Muscle layer of colon (tissue), 2 donors: ENCODE measurements at regions not wholly inside any gene's neighbourhood (a gene's known extent, or its start where the extent isn't known, plus 50 kb on each side); places are given as distances from the start of the nearest gene placed in this dataset.

ENCODE experiments used
- H3K27ac ChIP-seq: one replicate; pipeline ENCODE4 v1.7.0; 2013; ENCODE audit warnings: low read depth, mild to moderate bottlenecking, low read length, moderate library complexity
- H3K27me3 ChIP-seq, 2 donors: one replicate each; pipeline ENCODE4 v1.7.0; 2013; ENCODE audit warnings: low read length in 2 of 2, mild to moderate bottlenecking in 2 of 2; ENCODE audit not compliant: insufficient read depth in 2 of 2, control insufficient read depth in 1 of 2
- H3K36me3 ChIP-seq: one replicate; pipeline ENCODE4 v1.7.0; 2013; ENCODE audit warnings: mild to moderate bottlenecking, low read length; ENCODE audit not compliant: insufficient read depth
- H3K4me1 ChIP-seq: one replicate; pipeline ENCODE4 v1.7.0; 2013; ENCODE audit warnings: mild to moderate bottlenecking, low read length; ENCODE audit not compliant: insufficient read depth
- H3K4me3 ChIP-seq, 2 donors: one replicate each; pipeline ENCODE4 v1.7.0; 2013; ENCODE audit warnings: low read length in 2 of 2, low read depth in 1 of 2, mild to moderate bottlenecking in 1 of 2, moderate library complexity in 1 of 2
- H3K9ac ChIP-seq: one replicate; pipeline ENCODE4 v1.7.0; 2013; ENCODE audit warnings: low read length
- H3K9me3 ChIP-seq: one replicate; pipeline ENCODE4 v1.7.0; 2013; ENCODE audit warnings: mild to moderate bottlenecking, low read length
- donor health status: abdominal sarcoma.
- donor health status: Adenocarcinoma of cecum.

DNA sequence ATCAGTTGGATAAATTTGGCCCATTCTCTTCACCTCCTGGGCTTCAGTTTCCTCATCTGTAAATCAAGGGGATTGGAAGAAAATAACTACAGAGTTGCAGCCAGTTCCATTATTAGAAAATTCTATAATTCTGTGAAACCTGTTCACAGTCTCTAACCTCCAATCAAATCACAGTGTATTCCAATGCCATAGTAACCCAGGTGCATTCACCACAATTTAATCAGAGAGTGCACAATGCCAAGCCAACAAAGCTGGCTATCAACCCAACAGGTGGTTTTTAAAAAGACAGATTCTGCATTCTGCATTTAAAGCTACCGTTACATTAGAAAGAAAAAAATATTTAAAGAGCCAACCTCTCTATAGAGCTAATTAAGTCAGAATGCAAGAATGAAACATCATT lies 308.6 kb downstream of the RNF144A start:
- Histone ChIP-seq H3K4me1 (no peaks in the 10 kb centered on the region), H3K4me3 (no peak overlapping the region), H3K9ac (no peak overlapping the region), H3K36me3 (no peaks in the 10 kb centered on the region), H3K27ac (no peak overlapping the region), H3K27me3 (no peaks in the 10 kb centered on the region), H3K9me3 (no peaks in the 10 kb centered on the region)

DNA sequence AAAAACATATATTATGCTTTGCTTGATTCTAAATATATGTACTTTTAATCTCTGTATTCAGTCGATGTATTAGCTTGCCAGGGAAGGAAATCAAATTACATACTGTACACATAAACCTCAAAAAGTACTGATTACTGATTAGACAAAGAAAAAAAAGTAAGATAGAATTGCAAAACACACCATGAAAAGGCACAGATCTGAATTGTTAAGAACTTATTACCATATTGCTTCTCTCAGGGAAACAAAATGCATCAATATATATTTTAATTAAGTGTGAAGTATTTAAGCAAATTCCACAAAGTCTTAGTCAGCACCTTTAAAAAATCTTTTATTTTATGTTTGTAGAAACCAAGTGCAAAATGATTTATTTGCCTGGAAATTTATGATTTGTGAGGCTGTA lies 309.3 kb downstream of the RNF144A start:
- H3K4me3 ChIP-seq = no peak overlapping the region
- H3K27ac ChIP-seq = no peak overlapping the region
- H3K36me3 ChIP-seq = no peaks in the 10 kb centered on the region
- no peak overlapping the region for H3K9ac ChIP-seq
- no peaks in the 10 kb centered on the region for H3K27me3 ChIP-seq
- H3K9me3 ChIP-seq = no peaks in the 10 kb centered on the region
- H3K4me1 ChIP-seq = no peaks in the 10 kb centered on the region

DNA sequence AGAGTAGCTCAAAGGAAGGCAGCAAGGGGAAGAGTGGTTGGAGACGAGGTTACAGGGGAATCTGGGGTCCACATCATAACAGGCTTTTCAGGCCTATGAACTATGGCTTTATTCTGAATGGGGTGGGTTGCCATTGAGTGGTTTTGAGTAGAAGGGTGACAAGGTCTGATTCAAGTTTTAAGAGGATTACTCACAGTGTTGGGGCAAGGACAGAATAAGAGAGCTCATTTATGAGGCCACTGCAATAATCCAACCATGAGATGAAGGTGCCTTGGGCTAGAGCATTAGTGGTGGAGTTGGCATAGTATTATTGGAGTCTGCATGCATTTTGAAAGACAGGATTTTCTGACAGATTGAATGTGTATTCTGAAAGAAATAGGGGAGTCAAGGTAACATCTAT lies 315.9 kb downstream of the RNF144A start:
- no peaks in the 10 kb centered on the region for H3K9me3 ChIP-seq
- no peaks in the 10 kb centered on the region for H3K27me3 ChIP-seq
- no peaks in the 10 kb centered on the region for H3K4me1 ChIP-seq
- H3K9ac ChIP-seq = no peak overlapping the region
- H3K27ac ChIP-seq = no peak overlapping the region
- H3K36me3 ChIP-seq = no peaks in the 10 kb centered on the region
- no peak overlapping the region for H3K4me3 ChIP-seq

DNA sequence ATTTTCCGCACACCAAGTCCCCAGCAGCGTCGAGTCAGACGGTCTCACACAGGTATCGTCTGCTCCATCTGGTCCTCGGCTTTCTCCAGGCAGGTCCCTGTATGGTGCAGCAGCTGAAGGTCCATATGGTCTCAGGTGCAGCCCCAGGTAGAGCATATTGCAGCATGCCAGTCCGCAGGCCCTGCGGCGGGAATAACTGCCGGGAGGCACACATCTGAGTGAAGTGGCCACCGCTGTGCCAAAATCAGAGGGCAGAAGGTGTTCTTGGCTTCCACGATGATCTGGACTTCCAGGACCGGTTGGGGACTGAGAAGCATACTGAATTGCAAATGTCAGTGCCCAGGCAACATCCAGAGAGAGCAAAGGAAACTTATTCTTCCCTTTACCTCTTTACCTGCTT lies 320.3 kb downstream of the RNF144A start:
- Histone ChIP-seq H3K9ac (no peak overlapping the region), H3K36me3 (no peaks in the 10 kb centered on the region), H3K9me3 (no peaks in the 10 kb centered on the region), H3K27me3 (no peaks in the 10 kb centered on the region), H3K27ac (no peak overlapping the region), H3K4me3 (no peak overlapping the region), H3K4me1 (no peaks in the 10 kb centered on the region)

DNA sequence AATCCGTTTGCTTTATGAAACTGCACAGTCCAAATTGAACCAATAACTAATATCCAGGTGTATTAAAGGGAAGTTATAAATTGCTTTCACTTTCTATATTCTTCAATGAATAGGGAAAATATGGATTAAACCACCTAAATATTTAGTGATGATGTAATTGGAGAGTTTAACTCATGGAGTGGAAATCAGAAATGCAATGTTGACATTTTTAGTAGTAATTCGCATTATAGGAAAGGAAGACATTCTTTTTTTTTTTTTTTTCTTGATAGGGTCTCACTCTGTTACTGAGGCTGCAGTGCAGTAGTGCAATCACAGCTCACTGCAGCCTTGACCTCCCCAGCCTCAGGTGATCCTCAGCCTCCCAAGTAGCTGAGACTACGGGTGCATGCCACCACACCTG lies 321.9 kb downstream of the RNF144A start:
- no peaks in the 10 kb centered on the region for H3K4me1 ChIP-seq
- H3K4me3 ChIP-seq = no peak overlapping the region
- H3K27me3 ChIP-seq = no peaks in the 10 kb centered on the region
- H3K27ac ChIP-seq = no peak overlapping the region
- no peak overlapping the region for H3K9ac ChIP-seq
- no peaks in the 10 kb centered on the region for H3K9me3 ChIP-seq
- no peaks in the 10 kb centered on the region for H3K36me3 ChIP-seq

DNA sequence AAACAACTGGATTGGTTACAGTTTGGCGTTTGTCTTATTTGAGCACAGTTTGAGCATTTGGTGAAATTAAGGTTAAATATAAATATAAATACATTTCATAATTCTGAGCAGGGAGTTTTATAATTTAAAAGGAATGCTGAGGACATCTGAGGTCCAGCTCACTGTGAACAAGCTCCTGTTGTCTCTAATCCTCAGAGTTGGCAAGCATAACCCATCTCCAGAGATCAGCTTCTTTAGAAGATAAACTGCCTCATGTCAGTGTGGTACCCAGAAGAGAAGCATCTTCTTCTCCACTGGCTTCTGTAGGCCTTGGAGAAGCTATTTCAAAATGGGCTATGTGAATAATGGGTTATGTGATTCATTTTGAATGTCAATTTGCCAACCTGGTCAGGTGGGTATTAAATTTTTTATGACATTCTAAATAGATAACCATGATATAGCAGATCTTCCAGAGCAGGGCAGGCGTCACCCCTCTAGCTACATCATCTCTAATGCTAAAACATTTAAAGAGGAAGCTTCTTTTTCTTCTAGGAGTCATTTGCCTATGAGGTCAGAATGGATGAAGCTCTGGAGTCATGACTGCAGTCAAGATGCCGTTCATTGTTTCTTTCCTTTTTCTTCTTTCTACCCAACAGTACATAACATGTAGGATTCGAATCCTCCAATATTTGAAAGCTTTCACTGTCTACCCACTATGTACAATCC lies 324.0 kb downstream of the RNF144A start:
- Histone ChIP-seq H3K27me3 (no peaks in the 10 kb centered on the region), H3K27ac (no peak overlapping the region), H3K9me3 (no peaks in the 10 kb centered on the region), H3K9ac (no peak overlapping the region), H3K36me3 (no peaks in the 10 kb centered on the region), H3K4me3 (no peak overlapping the region), H3K4me1 (no peaks in the 10 kb centered on the region)

DNA sequence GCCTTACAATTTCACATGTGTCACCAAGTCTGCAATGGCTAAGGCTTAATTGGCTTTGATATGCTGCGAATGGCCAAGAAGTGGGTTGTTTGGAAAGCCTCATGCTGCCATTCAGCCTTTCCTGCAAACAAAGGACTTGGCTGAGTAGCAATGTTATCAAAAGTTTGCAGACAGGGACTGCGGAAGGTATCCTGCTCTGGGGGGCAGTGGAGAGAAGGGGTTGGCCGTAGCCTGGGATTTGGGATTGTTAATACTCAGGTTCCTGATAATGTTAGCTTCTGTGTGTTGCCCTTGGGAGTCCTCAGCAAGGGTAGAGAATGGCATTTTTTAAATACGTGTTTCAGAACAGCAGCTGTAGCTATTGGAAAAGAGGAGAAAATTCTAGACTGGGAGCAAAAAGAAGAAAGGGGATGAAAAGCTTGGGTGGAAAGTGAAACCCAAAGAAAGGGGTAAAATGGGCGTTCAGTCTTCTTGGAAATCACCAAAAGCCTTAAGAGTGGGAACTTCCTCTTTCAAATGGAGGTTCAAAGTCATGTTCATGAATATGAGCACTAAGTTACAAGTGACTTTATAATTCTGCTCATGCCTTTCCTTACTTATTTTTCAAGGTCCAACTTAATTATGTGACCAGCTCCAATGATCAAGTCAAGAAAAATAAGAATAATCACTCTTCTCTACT lies 325.1 kb downstream of the RNF144A start:
- Histone ChIP-seq H3K9me3 (no peaks in the 10 kb centered on the region), H3K27me3 (no peaks in the 10 kb centered on the region), H3K27ac (no peak overlapping the region), H3K36me3 (no peaks in the 10 kb centered on the region), H3K4me1 (no peaks in the 10 kb centered on the region), H3K9ac (no peak overlapping the region), H3K4me3 (no peak overlapping the region)

DNA sequence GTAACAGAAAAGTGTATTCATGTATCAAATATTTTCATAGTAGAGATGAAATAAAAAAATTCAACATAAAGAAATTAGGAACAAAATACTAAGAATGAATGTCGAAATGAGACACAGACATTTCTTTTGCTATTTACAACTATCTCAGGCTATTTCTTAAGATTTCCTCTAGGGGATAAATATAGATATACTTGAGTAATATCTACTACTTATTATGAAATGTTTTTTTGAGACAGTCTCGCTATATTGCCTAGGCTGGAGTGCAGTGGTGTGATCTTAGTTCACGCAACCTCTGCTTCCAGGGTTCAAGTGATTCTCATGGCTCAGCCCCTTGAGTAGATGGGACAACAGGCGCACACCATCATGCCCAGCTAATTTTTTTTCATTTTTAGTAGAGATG lies 326.1 kb downstream of the RNF144A start:
- Histone ChIP-seq H3K9me3 (no peaks in the 10 kb centered on the region), H3K4me3 (no peak overlapping the region), H3K4me1 (no peaks in the 10 kb centered on the region), H3K27me3 (no peaks in the 10 kb centered on the region), H3K27ac (no peak overlapping the region), H3K9ac (no peak overlapping the region), H3K36me3 (no peaks in the 10 kb centered on the region)

DNA sequence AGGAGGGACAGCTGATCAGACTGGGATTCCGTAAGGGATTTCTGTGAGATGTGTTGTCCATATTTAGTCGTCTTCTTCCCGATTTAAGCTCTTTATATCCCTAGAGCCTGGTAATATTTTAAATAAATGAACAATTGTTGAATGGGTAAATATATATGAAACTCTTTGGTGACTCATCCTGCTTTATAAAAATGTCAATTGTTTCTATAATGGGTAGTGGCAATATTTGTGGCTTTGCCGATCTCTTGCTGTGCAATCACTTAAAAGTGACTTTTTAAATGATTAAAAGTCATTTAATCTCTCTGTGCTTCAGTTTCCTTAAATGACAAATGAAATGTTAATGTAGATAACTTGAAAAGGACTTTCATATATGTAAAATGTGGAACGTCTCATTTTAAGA lies 339.2 kb downstream of the RNF144A start:
- H3K27me3 ChIP-seq = no peaks in the 10 kb centered on the region
- no peaks in the 10 kb centered on the region for H3K36me3 ChIP-seq
- no peak overlapping the region for H3K4me3 ChIP-seq
- H3K9ac ChIP-seq = no peak overlapping the region
- H3K9me3 ChIP-seq = no peaks in the 10 kb centered on the region
- no peaks in the 10 kb centered on the region for H3K4me1 ChIP-seq
- H3K27ac ChIP-seq = no peak overlapping the region

DNA sequence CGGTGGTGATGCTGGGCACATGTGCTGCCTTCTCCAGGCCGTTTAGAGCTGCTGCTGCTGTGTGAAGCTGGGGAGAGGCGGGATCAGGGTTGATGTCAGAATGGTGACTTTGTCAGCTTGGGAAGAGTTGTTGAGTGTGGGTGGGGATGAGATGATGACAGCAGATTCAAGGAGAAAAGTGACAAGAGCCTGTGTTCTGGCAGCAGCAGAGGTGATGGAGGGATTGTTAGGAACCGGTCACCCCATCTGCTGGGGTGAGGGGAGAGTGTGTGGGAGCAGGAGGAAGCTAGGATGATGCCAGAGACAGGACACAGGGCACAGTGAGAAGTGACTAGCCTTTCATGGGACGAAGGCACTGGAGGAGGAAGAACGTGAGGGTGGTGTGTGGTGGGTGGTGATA lies 345.5 kb downstream of the RNF144A start:
- no peak overlapping the region for H3K27ac ChIP-seq
- no peak overlapping the region for H3K4me3 ChIP-seq
- no peak overlapping the region for H3K9ac ChIP-seq
- no peaks in the 10 kb centered on the region for H3K27me3 ChIP-seq
- no peaks in the 10 kb centered on the region for H3K4me1 ChIP-seq
- H3K9me3 ChIP-seq = no peaks in the 10 kb centered on the region
- no peaks in the 10 kb centered on the region for H3K36me3 ChIP-seq

DNA sequence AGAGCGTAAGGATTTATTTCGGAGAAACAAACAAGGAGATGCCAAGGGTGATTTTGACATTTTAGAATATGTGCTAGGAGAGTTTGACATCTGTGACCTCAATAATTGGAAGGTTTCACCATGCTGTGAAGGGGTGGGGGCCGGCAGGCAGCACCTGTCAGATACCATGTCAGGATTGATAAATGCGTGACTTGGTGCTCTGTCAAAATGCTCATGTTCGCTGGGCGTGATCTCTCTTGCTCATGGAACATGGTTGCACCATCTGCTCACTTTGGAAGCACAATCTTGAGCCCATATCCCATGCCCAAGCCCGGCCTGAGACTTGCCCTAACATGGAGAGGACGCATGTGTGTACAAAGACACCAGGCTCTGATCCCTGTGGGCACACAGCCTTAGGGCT lies 347.6 kb downstream of the RNF144A start:
- Histone ChIP-seq H3K27me3 (no peaks in the 10 kb centered on the region), H3K4me1 (no peaks in the 10 kb centered on the region), H3K36me3 (no peaks in the 10 kb centered on the region), H3K9me3 (no peaks in the 10 kb centered on the region), H3K4me3 (no peak overlapping the region), H3K27ac (no peak overlapping the region), H3K9ac (no peak overlapping the region)

DNA sequence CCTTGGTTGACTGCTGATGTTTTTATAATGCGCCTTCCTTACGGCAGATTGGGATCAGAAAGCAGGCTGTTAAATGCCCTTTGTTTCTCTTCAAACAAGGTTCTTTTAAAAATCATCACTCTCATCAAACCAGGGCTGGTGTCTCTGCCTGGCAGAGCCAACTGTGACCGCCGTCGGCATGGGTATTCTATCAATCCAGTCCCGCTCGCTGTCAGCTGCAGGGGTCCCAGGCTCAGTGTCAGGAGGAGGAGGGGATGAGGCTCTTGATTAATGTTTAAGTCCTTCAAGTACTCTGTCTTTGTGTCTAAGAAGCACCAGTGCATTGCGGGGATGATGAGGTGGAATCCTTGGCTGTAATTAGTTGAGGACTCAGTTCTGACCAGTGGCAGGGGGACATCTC lies 348.1 kb downstream of the RNF144A start:
- no peak overlapping the region for H3K27ac ChIP-seq

More for the DNA sequence above, 348.1 kb downstream of the RNF144A start:
- Histone ChIP-seq H3K27me3 (no peaks in the 10 kb centered on the region), H3K4me1 (no peaks in the 10 kb centered on the region), H3K4me3 (no peak overlapping the region), H3K36me3 (no peaks in the 10 kb centered on the region), H3K9ac (no peak overlapping the region), H3K9me3 (no peaks in the 10 kb centered on the region)
